ENCODE measurements at regions not wholly inside any gene's neighbourhood (a gene's known extent, or its start where the extent isn't known, plus 50 kb on each side); places are given as distances from the start of the nearest gene placed in this dataset.
"Not testable (repeated sequence)": the region's sequence is repeated elsewhere in the genome, so short reads cannot be mapped to it uniquely, and the experiment has no call there.

GRCh38 chr4:96455045-96455720 is 615.3 kb downstream of the PDHA2 start:
- no peaks in the 10 kb centered on the region for H3K27me3 Mint-ChIP-seq (ENCODE audit: insufficient read depth, unreplicated experiment)
- H3K36me3 Mint-ChIP-seq (ENCODE audit: insufficient read depth, unreplicated experiment): no peaks in the 10 kb centered on the region
- no peaks in the 10 kb centered on the region for H3K36me3 ChIP-seq (ENCODE audit: control insufficient read depth, insufficient read depth, low read length)
- no peak overlapping the region for H3K27ac Mint-ChIP-seq (ENCODE audit: unreplicated experiment)
- ChIA-PET CTCF (no interaction called here), POLR2A (no interaction called here)
- H3K9me3 Mint-ChIP-seq (ENCODE audit: unreplicated experiment): no peaks in the 10 kb centered on the region
- H3K4me1 Mint-ChIP-seq (ENCODE audit: low read depth, unreplicated experiment): no peaks in the 10 kb centered on the region
- no peak overlapping the region for H3K4me3 Mint-ChIP-seq (ENCODE audit: unreplicated experiment)
- H3K9me3 ChIP-seq: peaks cover 4% of the 10 kb centered on the region; the same call in 1 of the 2 replicates
- BruUV-seq (replicated peaks): no TSS peak
- no peak for TF ChIP-seq CTCF (IDR thresholded peaks at IDR 0.05; ENCODE audit: insufficient read depth in 1 of 2, low read depth in 1 of 2, low read length in 1 of 2, severe bottlenecking in 1 of 2, unreplicated experiment in 1 of 2)
- DNase-seq: peak in 1 of 2 experiments; percentile 2
- no peak overlapping the region for H3K4me3 ChIP-seq (ENCODE audit: low read depth, low read length)
- no peaks in the 10 kb centered on the region for H3K27me3 ChIP-seq (replicated peaks; ENCODE audit: control insufficient read depth, insufficient read depth, low read length)
- no peaks in the 10 kb centered on the region for H3K4me1 ChIP-seq
- intact Hi-C loops (cut with micrococcal nuclease; ENCODE audit: unreplicated experiment): no loop called here

GRCh38 chr4:96458031-96458430 is 618.1 kb downstream of the PDHA2 start:
- H3K9me3 Mint-ChIP-seq (ENCODE audit: unreplicated experiment); BruUV-seq (replicated peaks); H3K4me3 Mint-ChIP-seq (ENCODE audit: unreplicated experiment); POLR2A ChIA-PET; intact Hi-C loops (cut with micrococcal nuclease; ENCODE audit: unreplicated experiment); H3K4me3 ChIP-seq (ENCODE audit: low read depth, low read length); H3K36me3 Mint-ChIP-seq (ENCODE audit: insufficient read depth, unreplicated experiment); H3K36me3 ChIP-seq (ENCODE audit: control insufficient read depth, insufficient read depth, low read length); H3K4me1 ChIP-seq; DNase-seq; H3K27me3 ChIP-seq (replicated peaks; ENCODE audit: control insufficient read depth, insufficient read depth, low read length); H3K27ac Mint-ChIP-seq (ENCODE audit: unreplicated experiment); H3K4me1 Mint-ChIP-seq (ENCODE audit: low read depth, unreplicated experiment); H3K9me3 ChIP-seq; H3K27me3 Mint-ChIP-seq (ENCODE audit: insufficient read depth, unreplicated experiment); CTCF ChIA-PET: not testable (repeated sequence)

- Mint-ChIP-seq H3K9me3 (ENCODE audit: unreplicated experiment) (no peaks in the 10 kb centered on the region), H3K36me3 (ENCODE audit: insufficient read depth, unreplicated experiment) (no peaks in the 10 kb centered on the region)
These were observed 619.2 kb downstream of the PDHA2 start for GRCh38 chr4:96459105-96459504.

More at GRCh38 chr4:96459105-96459504, 619.2 kb downstream of the PDHA2 start:
- no peaks in the 10 kb centered on the region for H3K27me3 ChIP-seq (replicated peaks; ENCODE audit: control insufficient read depth, insufficient read depth, low read length)
- ChIA-PET POLR2A (no interaction called here), CTCF (no interaction called here)
- no peaks in the 10 kb centered on the region for H3K9me3 ChIP-seq
- Mint-ChIP-seq H3K27me3 (ENCODE audit: insufficient read depth, unreplicated experiment) (no peaks in the 10 kb centered on the region), H3K4me1 (ENCODE audit: low read depth, unreplicated experiment) (no peaks in the 10 kb centered on the region), H3K4me3 (ENCODE audit: unreplicated experiment) (no peak overlapping the region), H3K27ac (ENCODE audit: unreplicated experiment) (no peak overlapping the region)
- no peak for TF ChIP-seq CTCF (IDR thresholded peaks at IDR 0.05; ENCODE audit: insufficient read depth in 1 of 2, low read depth in 1 of 2, low read length in 1 of 2, severe bottlenecking in 1 of 2, unreplicated experiment in 1 of 2)
- intact Hi-C loops (cut with micrococcal nuclease; ENCODE audit: unreplicated experiment): no loop called here
- no peaks in the 10 kb centered on the region for H3K4me1 ChIP-seq
- no peak overlapping the region for H3K4me3 ChIP-seq (ENCODE audit: low read depth, low read length)
- no peaks in the 10 kb centered on the region for H3K36me3 ChIP-seq (ENCODE audit: control insufficient read depth, insufficient read depth, low read length)
- BruUV-seq (replicated peaks): no TSS peak
- no peak for DNase-seq
